ENCODE measurements at regions not wholly inside any gene's neighbourhood (a gene's known extent, or its start where the extent isn't known, plus 50 kb on each side); places are given as distances from the start of the nearest gene placed in this dataset.

- H3K36me3 Mint-ChIP-seq = no peaks in the 10 kb centered on the region
- no peaks in the 10 kb centered on the region for H3K4me1 Mint-ChIP-seq
- H3K4me3 Mint-ChIP-seq = no peak overlapping the region
- intact Hi-C loops (cut with micrococcal nuclease) = no loop called here
- Histone ChIP-seq H3K4me3 (ENCODE audit: low read length) (no peak overlapping the region), H3K4me1 (ENCODE audit: control insufficient read depth, insufficient read depth, low read length) (no peaks in the 10 kb centered on the region), H3K27me3 (ENCODE audit: control insufficient read depth, insufficient read depth, low read length) (no peaks in the 10 kb centered on the region), H3K36me3 (ENCODE audit: control insufficient read depth, insufficient read depth, low read length) (no peaks in the 10 kb centered on the region), H3K27ac (ENCODE audit: low read length) (no peak overlapping the region), H3K9me3 (ENCODE audit: control insufficient read depth, insufficient read depth, low read length) (no peaks in the 10 kb centered on the region)
- H3K27me3 Mint-ChIP-seq (ENCODE audit: low read depth in 2 of 2) = peaks cover 6 to 10% of the 10 kb centered on the region in 2 donors
- H3K27ac Mint-ChIP-seq = no peak overlapping the region
- ATAC-seq (no peak), DNase-seq (peak in 1 of 2 donors; percentile 6)
- WGBS (ENCODE audit: insufficient coverage) = 79% methylated on average over 2 of the region's 2 CpGs
- no peak for TF ChIP-seq CTCF (IDR thresholded peaks at IDR 0.05)
- H3K9me3 Mint-ChIP-seq = no peaks in the 10 kb centered on the region
These were observed 111.7 kb downstream of the FOXD2 start for GRCh38 chr1:47549532-47549931.

- Histone ChIP-seq H3K4me1 (ENCODE audit: control insufficient read depth, insufficient read depth, low read length) (no peaks in the 10 kb centered on the region), H3K27ac (ENCODE audit: low read length) (no peak overlapping the region), H3K9me3 (ENCODE audit: control insufficient read depth, insufficient read depth, low read length) (no peaks in the 10 kb centered on the region), H3K27me3 (ENCODE audit: control insufficient read depth, insufficient read depth, low read length) (no peaks in the 10 kb centered on the region), H3K4me3 (ENCODE audit: low read length) (no peak overlapping the region), H3K36me3 (ENCODE audit: control insufficient read depth, insufficient read depth, low read length) (no peaks in the 10 kb centered on the region)
- no peaks in the 10 kb centered on the region for H3K4me1 Mint-ChIP-seq
- peaks cover 3 to 16% of the 10 kb centered on the region in 2 donors for H3K27me3 Mint-ChIP-seq (ENCODE audit: low read depth in 2 of 2)
- intact Hi-C loops (cut with micrococcal nuclease) = no loop called here
- DNase-seq (no peak), ATAC-seq (no peak)
- no peaks in the 10 kb centered on the region for H3K9me3 Mint-ChIP-seq
- 94% methylated on average over 5 of the region's 5 CpGs for WGBS (ENCODE audit: insufficient coverage)
- no peak overlapping the region for H3K4me3 Mint-ChIP-seq
- H3K36me3 Mint-ChIP-seq = no peaks in the 10 kb centered on the region
- H3K27ac Mint-ChIP-seq = no peak overlapping the region
- TF ChIP-seq CTCF (IDR thresholded peaks at IDR 0.05) = no peak
These were observed 113.1 kb downstream of the FOXD2 start for GRCh38 chr1:47550929-47551328.

GRCh38 chr1:47551971-47552528, 114.2 kb downstream of the FOXD2 start:
- no peak overlapping the region for H3K27ac Mint-ChIP-seq
- no peaks in the 10 kb centered on the region for H3K4me1 Mint-ChIP-seq
- no peak overlapping the region for H3K4me3 Mint-ChIP-seq
- Histone ChIP-seq H3K27ac (ENCODE audit: low read length) (no peak overlapping the region), H3K27me3 (ENCODE audit: control insufficient read depth, insufficient read depth, low read length) (no peaks in the 10 kb centered on the region), H3K4me3 (ENCODE audit: low read length) (no peak overlapping the region), H3K4me1 (ENCODE audit: control insufficient read depth, insufficient read depth, low read length) (no peaks in the 10 kb centered on the region), H3K9me3 (ENCODE audit: control insufficient read depth, insufficient read depth, low read length) (no peaks in the 10 kb centered on the region), H3K36me3 (ENCODE audit: control insufficient read depth, insufficient read depth, low read length) (no peaks in the 10 kb centered on the region)
- H3K36me3 Mint-ChIP-seq = no peaks in the 10 kb centered on the region
- ATAC-seq (no peak), DNase-seq (no peak)
- intact Hi-C loops (cut with micrococcal nuclease) = no loop called here
- WGBS (ENCODE audit: insufficient coverage) = 82% methylated on average over 3 of the region's 4 CpGs
- H3K9me3 Mint-ChIP-seq = no peaks in the 10 kb centered on the region
- no peak for TF ChIP-seq CTCF (IDR thresholded peaks at IDR 0.05)
- H3K27me3 Mint-ChIP-seq (ENCODE audit: low read depth in 2 of 2) = peaks cover 6 to 16% of the 10 kb centered on the region in 2 donors

DNA sequence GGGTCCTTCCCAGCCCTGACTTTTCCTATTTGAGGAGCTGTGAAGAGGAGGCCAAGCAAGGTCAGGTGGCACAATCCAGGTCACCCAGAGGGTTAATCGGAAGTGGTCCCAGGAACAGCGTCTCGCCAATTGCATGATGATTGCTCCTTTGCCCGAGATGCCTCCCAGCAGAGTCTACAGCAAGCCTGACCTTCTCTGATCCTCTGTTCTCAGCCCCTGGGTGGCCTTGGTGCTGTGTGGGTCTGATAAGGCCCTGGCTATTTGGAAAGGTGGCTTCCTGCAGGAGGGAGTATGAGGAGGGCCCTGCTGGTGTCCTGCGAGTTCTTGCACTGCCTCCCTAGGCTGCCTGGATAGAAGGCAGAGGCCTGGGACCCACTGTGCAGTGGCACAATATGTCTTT, 116.2 kb downstream of the FOXD2 start:
- H3K27ac Mint-ChIP-seq = no peak overlapping the region
- no peak overlapping the region for H3K4me3 ChIP-seq (ENCODE audit: low read length)
- no peaks in the 10 kb centered on the region for H3K9me3 ChIP-seq (ENCODE audit: control insufficient read depth, insufficient read depth, low read length)
- no peaks in the 10 kb centered on the region for H3K4me1 Mint-ChIP-seq
- 98% methylated on average over 5 of the region's 5 CpGs for WGBS (ENCODE audit: insufficient coverage)
- no peak overlapping the region for H3K27ac ChIP-seq (ENCODE audit: low read length)
- intact Hi-C loops (cut with micrococcal nuclease) = no loop called here
- no peaks in the 10 kb centered on the region for H3K36me3 Mint-ChIP-seq
- no peaks in the 10 kb centered on the region for H3K9me3 Mint-ChIP-seq
- ATAC-seq (no peak), DNase-seq (no peak)
- H3K4me3 Mint-ChIP-seq = no peak overlapping the region
- peaks cover 11 to 16% of the 10 kb centered on the region in 2 donors for H3K27me3 Mint-ChIP-seq (ENCODE audit: low read depth in 2 of 2)
- no peaks in the 10 kb centered on the region for H3K4me1 ChIP-seq (ENCODE audit: control insufficient read depth, insufficient read depth, low read length)
- no peaks in the 10 kb centered on the region for H3K27me3 ChIP-seq (ENCODE audit: control insufficient read depth, insufficient read depth, low read length)
- no peak for TF ChIP-seq CTCF (IDR thresholded peaks at IDR 0.05)
- H3K36me3 ChIP-seq (ENCODE audit: control insufficient read depth, insufficient read depth, low read length) = no peaks in the 10 kb centered on the region
